ENCODE measurements at regions not wholly inside any gene's neighbourhood (a gene's known extent, or its start where the extent isn't known, plus 50 kb on each side); places are given as distances from the start of the nearest gene placed in this dataset.

- H3K9me3 Mint-ChIP-seq = no peaks in the 10 kb centered on the region; a peak in 1 of 5 replicates
- no peak for TF ChIP-seq CTCF (conservative IDR thresholded peaks at IDR 0.05)
- H3K4me3 Mint-ChIP-seq = no peak overlapping the region
Measured at GRCh38 chr13:58587183-58587582, 955.6 kb downstream of the PCDH17 start.

More at GRCh38 chr13:58587183-58587582, 955.6 kb downstream of the PCDH17 start:
- H4K20me1 ChIP-seq (ENCODE audit: control insufficient read depth, insufficient read depth, insufficient read length) = no peaks in the 10 kb centered on the region
- no peak overlapping the region for H3K4me2 ChIP-seq (ENCODE audit: insufficient read depth, insufficient read length, low read length)
- H4K91ac ChIP-seq (ENCODE audit: insufficient read length, low read depth, low read length) = no peak overlapping the region
- H3K14ac ChIP-seq (ENCODE audit: insufficient read depth, low read length) = no peak overlapping the region
- H2BK20ac ChIP-seq (ENCODE audit: low read depth, low read length, poor library complexity, severe bottlenecking) = no peak overlapping the region
- H3K9me3 ChIP-seq (ENCODE audit: control insufficient read depth, low read depth, low read length) = no peaks in the 10 kb centered on the region
- H3T11ph ChIP-seq (ENCODE audit: low read length) = no peak overlapping the region
- H3K23ac ChIP-seq (ENCODE audit: insufficient read length, low read depth, low read length) = no peak overlapping the region
- Mint-ChIP-seq H3K4me1 (no peaks in the 10 kb centered on the region), H3K27ac (no peak overlapping the region), H3K36me3 (ENCODE audit: insufficient read depth in 1 of 3, low read depth in 3 of 3) (no peaks in the 10 kb centered on the region), H3K27me3 (ENCODE audit: low read depth) (no peaks in the 10 kb centered on the region)
- no peak overlapping the region for H3K18ac ChIP-seq (ENCODE audit: insufficient read length, low read depth, low read length)
- H4K5ac ChIP-seq (ENCODE audit: insufficient read length, low read depth, low read length) = no peak overlapping the region
- no peak for DNase-seq
- no peak overlapping the region for H3K4ac ChIP-seq (ENCODE audit: low read depth, low read length)
- no peak overlapping the region for H2BK5ac ChIP-seq (ENCODE audit: insufficient read length, low read length)
- H3K56ac ChIP-seq (ENCODE audit: insufficient read length, low read depth, low read length) = no peak overlapping the region
- H3K9ac ChIP-seq (ENCODE audit: extremely low read depth, insufficient read length, low read length) = no peak overlapping the region
- no peaks in the 10 kb centered on the region for H3K4me1 ChIP-seq (ENCODE audit: insufficient read depth, low read length)
- no peak overlapping the region for H2BK120ac ChIP-seq (ENCODE audit: low read depth, low read length, poor library complexity, severe bottlenecking)
- no peaks in the 10 kb centered on the region for H3K27me3 ChIP-seq (ENCODE audit: insufficient read depth, low read length)
- no peak overlapping the region for H2BK15ac ChIP-seq (ENCODE audit: low read depth, low read length)
- no peaks in the 10 kb centered on the region for H3K79me1 ChIP-seq (ENCODE audit: insufficient read depth, low read depth, low read length, poor library complexity, severe bottlenecking)
- no peak overlapping the region for H4K8ac ChIP-seq (replicated peaks; ENCODE audit: insufficient read length, low read depth, low read length)
- no peaks in the 10 kb centered on the region for H3K79me2 ChIP-seq (ENCODE audit: insufficient read depth, low read length)
- WGBS (ENCODE audit: extremely low coverage, insufficient read length, low lambda C conversion rate) = no CpG with 5 or more reads among the region's 2 CpGs
- H2AFZ ChIP-seq (ENCODE audit: low read length) = no peak overlapping the region
- H2AK5ac ChIP-seq (ENCODE audit: insufficient read length, low read length) = no peak overlapping the region
- H2BK12ac ChIP-seq (ENCODE audit: insufficient read length, low read depth, low read length) = no peak overlapping the region
- H3K27ac ChIP-seq (ENCODE audit: insufficient read length, low read depth, low read length) = no peak overlapping the region
- H3K23me2 ChIP-seq (ENCODE audit: insufficient read length, low read depth, low read length, poor library complexity, severe bottlenecking) = no peaks in the 10 kb centered on the region
